Astrocyte (in vitro differentiated cells and primary cell): ENCODE measurements at regions not wholly inside any gene's neighbourhood (a gene's known extent, or its start where the extent isn't known, plus 50 kb on each side); places are given as distances from the start of the nearest gene placed in this dataset.

Experiments used
- DNase-seq: peaks from one replicate; pipeline ENCODE4 v3.0.0-alpha.2; 2010; ENCODE audit warnings: low read depth
- FAIRE-seq: peaks from 2 replicates; lab custom pipeline; 2011; peaks lifted over from hg19 to GRCh38; lab: Jason Lieb, UNC
- H2AFZ ChIP-seq: 2 replicates; pipeline ENCODE4 v1.6.0; 2012; ENCODE audit warnings: low read depth, low read length, inconsistent platforms
- H3K27ac ChIP-seq: 2 replicates; pipeline ENCODE4 v1.5.1; 2011; ENCODE audit warnings: low read depth, low read length, inconsistent platforms
- H3K27me3 ChIP-seq: 2 replicates; pipeline ENCODE4 v1.6.0; 2011; ENCODE audit warnings: low read length, inconsistent platforms; ENCODE audit not compliant: insufficient read depth
- H3K36me3 ChIP-seq: 2 replicates; pipeline ENCODE4 v1.5.1; 2011; ENCODE audit warnings: low read length, inconsistent platforms; ENCODE audit not compliant: insufficient read depth
- H3K4me1 ChIP-seq: 2 replicates; pipeline ENCODE4 v1.5.1; 2011; ENCODE audit warnings: low read length, inconsistent platforms; ENCODE audit not compliant: insufficient read depth
- H3K4me2 ChIP-seq: 2 replicates; pipeline ENCODE4 v1.6.0; 2012; ENCODE audit warnings: low read length, inconsistent platforms
- H3K4me3 ChIP-seq: 2 replicates; pipeline ENCODE4 v1.5.1; 2011; ENCODE audit warnings: low read depth, mild to moderate bottlenecking, low read length, inconsistent platforms; ENCODE audit not compliant: insufficient read depth
- H3K79me2 ChIP-seq: 2 replicates; pipeline ENCODE4 v1.6.0; 2012; ENCODE audit warnings: mild to moderate bottlenecking, low read length, inconsistent platforms; ENCODE audit not compliant: insufficient read depth
- H3K9ac ChIP-seq: 2 replicates; pipeline ENCODE4 v1.6.0; 2012; ENCODE audit warnings: mild to moderate bottlenecking, low read length, inconsistent platforms
- H3K9me3 ChIP-seq: 2 replicates; pipeline ENCODE4 v1.5.1; 2012; ENCODE audit warnings: low read depth, mild to moderate bottlenecking, low read length, inconsistent platforms; ENCODE audit not compliant: insufficient read depth
- H4K20me1 ChIP-seq: 2 replicates; pipeline ENCODE4 v1.6.0; 2012; ENCODE audit warnings: low read length, inconsistent platforms; ENCODE audit not compliant: insufficient read depth
- H3K27ac Mint-ChIP-seq: one replicate; pipeline ENCODE4 v1.8.0; 2021; ENCODE audit warnings: mild to moderate bottlenecking, mixed read lengths; ENCODE audit not compliant: unreplicated experiment
- H3K27me3 Mint-ChIP-seq: one replicate; pipeline ENCODE4 v1.8.0; 2021; ENCODE audit warnings: low read depth, mixed read lengths; ENCODE audit not compliant: unreplicated experiment
- H3K36me3 Mint-ChIP-seq: one replicate; pipeline ENCODE4 v1.8.0; 2021; ENCODE audit warnings: low read depth, mixed read lengths; ENCODE audit not compliant: unreplicated experiment
- H3K4me1 Mint-ChIP-seq: one replicate; pipeline ENCODE4 v1.8.0; 2021; ENCODE audit warnings: low read depth, mixed read lengths; ENCODE audit not compliant: unreplicated experiment
- H3K4me3 Mint-ChIP-seq: one replicate; pipeline ENCODE4 v1.8.0; 2021; ENCODE audit warnings: mild to moderate bottlenecking, moderate library complexity, mixed read lengths; ENCODE audit not compliant: unreplicated experiment
- H3K9me3 Mint-ChIP-seq: one replicate; pipeline ENCODE4 v1.8.0; 2021; ENCODE audit warnings: mild to moderate bottlenecking, mixed read lengths; ENCODE audit not compliant: unreplicated experiment
- EZH2 ChIP-seq: IDR thresholded peaks from 2 replicates; pipeline ENCODE4 v1.6.1; 2012; ENCODE audit warnings: mild to moderate bottlenecking, low read length, inconsistent platforms; ENCODE audit not compliant: insufficient read depth
- TF ChIP-seq, protein P1 (sequence below): IDR thresholded peaks from 2 replicates; pipeline ENCODE4 v1.5.1; 2011; ENCODE audit warnings: low read depth, mild to moderate bottlenecking, inconsistent platforms, low read length, moderate library complexity; ENCODE audit not compliant: insufficient read depth

DNA sequence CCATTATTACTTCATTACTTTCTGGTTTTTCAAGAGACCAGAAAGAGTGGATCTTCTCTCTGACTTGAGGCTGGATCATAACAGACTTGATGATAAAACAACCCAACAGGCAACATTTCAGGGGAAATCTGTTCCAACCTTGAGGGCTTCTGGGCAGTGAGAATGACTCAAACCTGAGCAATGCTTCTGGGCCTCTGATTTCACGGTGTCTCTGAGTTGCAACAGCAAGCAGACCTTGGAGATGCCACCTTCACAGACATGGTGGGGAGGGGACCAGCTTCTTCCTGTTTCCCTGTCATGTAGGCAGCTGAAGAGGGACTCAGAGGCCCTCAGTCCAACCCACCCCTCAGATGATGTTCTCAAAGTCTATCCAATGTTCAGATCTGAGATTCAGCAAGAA, 104.0 kb downstream of the ABHD5 start:
- Histone ChIP-seq H3K27ac (no peak overlapping the region), H3K9ac (no peak overlapping the region), H3K79me2 (no peaks in the 10 kb centered on the region), H3K27me3 (peaks cover 3% of the 10 kb centered on the region), H2AFZ (no peak overlapping the region), H3K36me3 (no peaks in the 10 kb centered on the region), H4K20me1 (no peaks in the 10 kb centered on the region), H3K4me1 (no peaks in the 10 kb centered on the region), H3K4me3 (no peak overlapping the region), H3K9me3 (no peaks in the 10 kb centered on the region), H3K4me2 (no peak overlapping the region)
- no peaks in the 10 kb centered on the region for H3K36me3 Mint-ChIP-seq
- peak overlapping the region; percentile 80 for H3K27ac Mint-ChIP-seq
- FAIRE-seq (no peak), DNase-seq (no peak)
- peaks cover 30% of the 10 kb centered on the region for H3K27me3 Mint-ChIP-seq
- H3K9me3 Mint-ChIP-seq, result peaks cover 7% of the 10 kb centered on the region
- TF ChIP-seq EZH2, result no peak
- TF ChIP-seq, protein P1, sequence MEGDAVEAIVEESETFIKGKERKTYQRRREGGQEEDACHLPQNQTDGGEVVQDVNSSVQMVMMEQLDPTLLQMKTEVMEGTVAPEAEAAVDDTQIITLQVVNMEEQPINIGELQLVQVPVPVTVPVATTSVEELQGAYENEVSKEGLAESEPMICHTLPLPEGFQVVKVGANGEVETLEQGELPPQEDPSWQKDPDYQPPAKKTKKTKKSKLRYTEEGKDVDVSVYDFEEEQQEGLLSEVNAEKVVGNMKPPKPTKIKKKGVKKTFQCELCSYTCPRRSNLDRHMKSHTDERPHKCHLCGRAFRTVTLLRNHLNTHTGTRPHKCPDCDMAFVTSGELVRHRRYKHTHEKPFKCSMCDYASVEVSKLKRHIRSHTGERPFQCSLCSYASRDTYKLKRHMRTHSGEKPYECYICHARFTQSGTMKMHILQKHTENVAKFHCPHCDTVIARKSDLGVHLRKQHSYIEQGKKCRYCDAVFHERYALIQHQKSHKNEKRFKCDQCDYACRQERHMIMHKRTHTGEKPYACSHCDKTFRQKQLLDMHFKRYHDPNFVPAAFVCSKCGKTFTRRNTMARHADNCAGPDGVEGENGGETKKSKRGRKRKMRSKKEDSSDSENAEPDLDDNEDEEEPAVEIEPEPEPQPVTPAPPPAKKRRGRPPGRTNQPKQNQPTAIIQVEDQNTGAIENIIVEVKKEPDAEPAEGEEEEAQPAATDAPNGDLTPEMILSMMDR, result no peak
- H3K4me3 Mint-ChIP-seq, result no peak overlapping the region
- H3K4me1 Mint-ChIP-seq, result peaks cover 9% of the 10 kb centered on the region

DNA sequence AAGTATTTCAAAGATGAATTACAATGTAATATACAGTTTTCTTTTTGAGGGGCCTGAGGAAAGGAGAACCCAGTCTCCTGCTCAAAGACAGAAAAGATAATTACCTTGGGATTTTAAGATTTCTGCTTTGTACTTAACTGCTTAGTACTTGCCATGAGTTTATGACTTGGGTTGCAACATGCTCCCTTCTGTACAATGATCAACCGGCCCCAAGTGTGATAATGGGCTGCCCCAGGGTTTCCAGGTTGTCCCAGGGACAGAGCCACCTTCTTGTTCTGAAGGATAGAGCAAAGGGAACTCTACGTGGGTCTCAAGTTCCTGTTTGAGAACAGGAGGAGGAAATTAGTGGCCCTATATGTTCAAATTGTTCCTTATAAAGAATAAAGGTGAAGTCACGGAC, 104.8 kb downstream of the ABHD5 start:
- no peak overlapping the region for H2AFZ ChIP-seq
- H3K27me3 ChIP-seq, result peaks cover 3% of the 10 kb centered on the region
- no peaks in the 10 kb centered on the region for H3K36me3 ChIP-seq
- H3K4me3 ChIP-seq, result no peak overlapping the region
- no peak overlapping the region for H3K4me2 ChIP-seq
- DNase-seq, result no peak
- Mint-ChIP-seq H3K4me3 (no peak overlapping the region), H3K9me3 (peaks cover 8% of the 10 kb centered on the region), H3K27ac (no peak overlapping the region), H3K36me3 (no peaks in the 10 kb centered on the region), H3K4me1 (peaks cover 9% of the 10 kb centered on the region), H3K27me3 (peaks cover 24% of the 10 kb centered on the region)
- H3K9ac ChIP-seq, result no peak overlapping the region
- H3K79me2 ChIP-seq, result no peaks in the 10 kb centered on the region
- no peaks in the 10 kb centered on the region for H3K9me3 ChIP-seq
- no peaks in the 10 kb centered on the region for H4K20me1 ChIP-seq
- H3K4me1 ChIP-seq, result no peaks in the 10 kb centered on the region
- H3K27ac ChIP-seq, result no peak overlapping the region
- FAIRE-seq, result no peak
- TF ChIP-seq, protein P1, result no peak
- TF ChIP-seq EZH2, result no peak

DNA sequence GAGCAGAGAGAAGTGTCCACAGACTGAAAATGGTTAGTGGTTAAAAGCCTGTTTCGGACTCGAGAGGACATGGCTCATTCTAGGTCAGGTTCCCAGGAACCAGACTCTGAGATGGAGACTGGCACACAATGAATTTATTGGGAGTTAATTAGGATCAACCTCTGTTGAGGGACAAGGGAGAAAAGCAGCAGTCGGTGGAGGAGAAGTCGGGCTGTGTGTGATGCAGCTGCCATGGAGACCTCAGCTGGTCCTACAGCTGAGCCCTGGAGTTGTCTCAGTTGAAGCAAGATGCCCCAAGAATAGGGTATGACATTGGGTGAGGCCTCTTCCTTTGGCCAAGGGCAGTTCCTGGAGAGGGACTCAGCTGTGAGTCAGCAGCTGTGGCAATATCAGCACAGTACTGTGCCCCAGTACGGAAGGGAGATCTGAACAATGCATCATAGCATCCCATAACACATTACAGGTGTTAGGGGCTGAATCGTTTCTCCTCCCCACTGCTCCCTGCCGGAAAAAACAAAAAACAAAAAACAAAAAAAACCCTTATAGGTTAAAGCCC, 105.4 kb downstream of the ABHD5 start:
- no peak overlapping the region for H2AFZ ChIP-seq
- H3K27ac ChIP-seq, result no peak overlapping the region
- no peak overlapping the region for H3K9ac ChIP-seq
- no peak for FAIRE-seq
- H3K4me2 ChIP-seq, result no peak overlapping the region
- peaks cover 21% of the 10 kb centered on the region for H3K27me3 Mint-ChIP-seq
- H3K79me2 ChIP-seq, result no peaks in the 10 kb centered on the region
- H3K4me3 Mint-ChIP-seq, result no peak overlapping the region
- no peaks in the 10 kb centered on the region for H3K36me3 ChIP-seq
- no peaks in the 10 kb centered on the region for H3K4me1 ChIP-seq
- peaks cover 9% of the 10 kb centered on the region for H3K4me1 Mint-ChIP-seq
- H3K4me3 ChIP-seq, result no peak overlapping the region
- peak overlapping the region; percentile 20 for H3K27ac Mint-ChIP-seq
- H3K27me3 ChIP-seq, result peaks cover 3% of the 10 kb centered on the region
- no peak for DNase-seq
- no peaks in the 10 kb centered on the region for H3K9me3 ChIP-seq
- TF ChIP-seq EZH2, result no peak
- TF ChIP-seq, protein P1, result no peak
- no peaks in the 10 kb centered on the region for H3K36me3 Mint-ChIP-seq
- peaks cover 8% of the 10 kb centered on the region for H3K9me3 Mint-ChIP-seq
- H4K20me1 ChIP-seq, result no peaks in the 10 kb centered on the region
